Thoracic aorta (tissue), 2 donors: ENCODE measurements at regions not wholly inside any gene's neighbourhood (a gene's known extent, or its start where the extent isn't known, plus 50 kb on each side); places are given as distances from the start of the nearest gene placed in this dataset.

ENCODE experiments used
- ATAC-seq: fragments of 150-250 bp; one replicate; pipeline ENCODE4 v1.8.0; 2017; ENCODE audit warnings: low read depth; ENCODE audit not compliant: insufficient number of reproducible peaks, low FRiP score
- DNase-seq: peaks from one replicate; pipeline ENCODE4 v3.0.0-alpha.2; 2020; ENCODE audit warnings: low spot score
- H3K27ac ChIP-seq, 2 donors: fragments of 200-600 bp; sonication (generic); 1 replicate in 1 of 2; 2 replicates in 1 of 2; pipeline ENCODE4 v1.5.1; 2016; ENCODE audit warnings: mild to moderate bottlenecking in 2 of 2, moderate library complexity in 2 of 2
- H3K27me3 ChIP-seq: fragments of 200-600 bp; sonication (generic); replicated peaks from 2 replicates; pipeline ENCODE4 v1.6.0; 2016; ENCODE audit warnings: mild to moderate bottlenecking; ENCODE audit not compliant: insufficient read depth
- H3K36me3 ChIP-seq: fragments of 200-600 bp; sonication (generic); one replicate; pipeline ENCODE4 v1.5.1; 2016
- H3K4me1 ChIP-seq, 2 donors: fragments of 200-600 bp; sonication (generic); 1 replicate in 1 of 2; 2 replicates in 1 of 2; pipeline versions ENCODE4 v1.5.1 to v1.6.0; 2016; ENCODE audit warnings: low read depth in 2 of 2, mild to moderate bottlenecking in 1 of 2; ENCODE audit not compliant: control insufficient read depth in 1 of 2
- H3K4me3 ChIP-seq: fragments of 200-600 bp; sonication (generic); 2 replicates; pipeline ENCODE4 v1.5.1; 2016; ENCODE audit warnings: mild to moderate bottlenecking
- H3K9me3 ChIP-seq: fragments of 200-600 bp; sonication (generic); 2 replicates; pipeline ENCODE4 v1.5.1; 2016
- TF ChIP-seq, protein P1 (sequence below): fragments of 200-600 bp; sonication (generic); IDR thresholded peaks from one replicate; pipeline ENCODE4 v1.5.1; 2019; ENCODE audit warnings: antibody characterized with exemption

DNA sequence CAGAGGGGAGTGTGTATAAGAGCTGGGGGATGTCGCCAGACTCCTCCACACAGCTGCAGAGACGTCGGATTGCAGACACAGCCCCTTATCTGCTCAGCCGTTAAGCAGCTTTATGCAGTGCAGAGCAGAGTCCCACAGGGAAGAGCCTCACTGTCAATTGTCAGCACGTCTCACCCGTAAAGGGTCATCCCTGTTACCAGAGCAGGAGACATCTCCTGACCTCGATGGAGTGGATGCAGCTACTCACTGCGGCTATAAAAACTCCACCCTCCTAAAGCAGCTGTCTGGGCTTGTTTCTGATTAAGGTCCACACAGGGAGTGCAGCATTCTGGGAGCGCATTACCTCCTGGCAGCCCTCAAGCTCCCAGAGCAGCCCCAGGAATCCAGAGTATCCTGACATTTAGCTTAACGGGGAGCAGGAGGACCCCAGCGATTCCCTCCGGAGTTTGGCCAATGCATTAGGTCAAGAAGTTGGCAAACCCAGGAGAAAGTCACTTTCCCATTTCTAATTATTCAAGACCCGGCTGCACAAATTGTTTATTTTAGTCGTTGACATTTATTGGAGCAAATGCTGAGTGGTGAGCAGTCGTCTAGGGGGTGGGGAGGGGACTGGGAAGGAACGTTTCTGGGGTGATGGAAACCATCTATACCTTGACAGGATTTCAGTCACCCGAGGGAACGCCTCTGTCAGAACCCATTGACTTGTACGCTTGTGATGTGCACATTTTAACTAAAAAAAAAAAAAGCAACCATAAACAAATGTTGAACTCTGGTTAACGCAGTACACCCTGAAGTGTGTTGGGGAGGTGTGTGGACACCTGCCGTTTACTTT, 100.0 kb upstream of the ZNF469 start:
- no peak for ATAC-seq
- H3K4me3 ChIP-seq: no peak overlapping the region
- no peaks in the 10 kb centered on the region for H3K4me1 ChIP-seq
- no peaks in the 10 kb centered on the region for H3K36me3 ChIP-seq
- TF ChIP-seq, protein P1, sequence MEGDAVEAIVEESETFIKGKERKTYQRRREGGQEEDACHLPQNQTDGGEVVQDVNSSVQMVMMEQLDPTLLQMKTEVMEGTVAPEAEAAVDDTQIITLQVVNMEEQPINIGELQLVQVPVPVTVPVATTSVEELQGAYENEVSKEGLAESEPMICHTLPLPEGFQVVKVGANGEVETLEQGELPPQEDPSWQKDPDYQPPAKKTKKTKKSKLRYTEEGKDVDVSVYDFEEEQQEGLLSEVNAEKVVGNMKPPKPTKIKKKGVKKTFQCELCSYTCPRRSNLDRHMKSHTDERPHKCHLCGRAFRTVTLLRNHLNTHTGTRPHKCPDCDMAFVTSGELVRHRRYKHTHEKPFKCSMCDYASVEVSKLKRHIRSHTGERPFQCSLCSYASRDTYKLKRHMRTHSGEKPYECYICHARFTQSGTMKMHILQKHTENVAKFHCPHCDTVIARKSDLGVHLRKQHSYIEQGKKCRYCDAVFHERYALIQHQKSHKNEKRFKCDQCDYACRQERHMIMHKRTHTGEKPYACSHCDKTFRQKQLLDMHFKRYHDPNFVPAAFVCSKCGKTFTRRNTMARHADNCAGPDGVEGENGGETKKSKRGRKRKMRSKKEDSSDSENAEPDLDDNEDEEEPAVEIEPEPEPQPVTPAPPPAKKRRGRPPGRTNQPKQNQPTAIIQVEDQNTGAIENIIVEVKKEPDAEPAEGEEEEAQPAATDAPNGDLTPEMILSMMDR: no peak
- no peaks in the 10 kb centered on the region for H3K27me3 ChIP-seq
- no peaks in the 10 kb centered on the region for H3K9me3 ChIP-seq
- no peak for DNase-seq
- no peak overlapping the region for H3K27ac ChIP-seq

DNA sequence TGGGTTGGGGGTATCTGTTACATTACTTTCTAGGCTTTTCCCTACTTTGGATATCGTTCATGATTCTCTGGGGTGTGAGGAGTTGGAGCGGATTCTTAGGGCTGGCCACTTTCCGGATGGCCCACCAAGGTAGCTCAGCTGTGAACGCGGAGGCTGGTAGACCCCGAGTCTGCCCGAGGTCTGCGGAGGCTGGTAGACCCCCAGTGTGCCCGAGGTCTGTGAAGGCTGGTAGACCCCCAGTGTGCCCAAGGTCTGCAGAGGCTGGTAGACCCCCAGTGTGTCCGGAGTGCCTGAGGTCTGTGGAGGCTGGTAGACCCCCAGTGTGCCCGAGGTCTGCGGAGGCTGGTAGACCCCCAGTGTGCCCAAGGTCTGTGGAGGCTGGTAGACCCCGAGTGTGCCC, 99.2 kb upstream of the ZNF469 start:
- Histone ChIP-seq H3K27me3 (no peaks in the 10 kb centered on the region), H3K36me3 (no peaks in the 10 kb centered on the region), H3K4me1 (no peaks in the 10 kb centered on the region), H3K27ac (no peak overlapping the region), H3K9me3 (no peaks in the 10 kb centered on the region), H3K4me3 (no peak overlapping the region)
- TF ChIP-seq, protein P1: no peak
- no peak for DNase-seq
- ATAC-seq: no peak

DNA sequence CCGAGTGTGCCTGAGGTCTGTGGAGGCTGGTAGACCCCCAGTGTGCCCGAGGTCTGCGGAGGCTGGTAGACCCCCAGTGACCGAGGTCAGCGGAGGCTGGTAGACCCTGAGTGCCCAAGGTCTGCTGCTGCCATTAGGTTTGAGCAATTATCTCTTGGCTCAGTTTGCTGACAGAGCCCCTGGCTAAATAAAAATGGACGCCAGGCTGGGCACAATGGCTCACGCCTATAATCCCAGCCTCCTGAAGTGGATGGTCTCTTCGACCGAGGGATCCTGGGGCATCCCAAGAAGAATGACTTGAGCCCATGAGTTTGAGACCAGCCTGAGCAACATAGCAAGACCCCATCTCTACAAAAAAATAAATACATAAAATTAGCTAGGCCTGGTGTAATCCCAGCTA, 98.7 kb upstream of the ZNF469 start:
- Histone ChIP-seq H3K4me3 (no peak overlapping the region), H3K36me3 (no peaks in the 10 kb centered on the region), H3K27ac (no peak overlapping the region), H3K27me3 (no peaks in the 10 kb centered on the region), H3K9me3 (no peaks in the 10 kb centered on the region), H3K4me1 (no peaks in the 10 kb centered on the region)
- no peak for DNase-seq
- ATAC-seq: no peak
- TF ChIP-seq, protein P1: no peak

DNA sequence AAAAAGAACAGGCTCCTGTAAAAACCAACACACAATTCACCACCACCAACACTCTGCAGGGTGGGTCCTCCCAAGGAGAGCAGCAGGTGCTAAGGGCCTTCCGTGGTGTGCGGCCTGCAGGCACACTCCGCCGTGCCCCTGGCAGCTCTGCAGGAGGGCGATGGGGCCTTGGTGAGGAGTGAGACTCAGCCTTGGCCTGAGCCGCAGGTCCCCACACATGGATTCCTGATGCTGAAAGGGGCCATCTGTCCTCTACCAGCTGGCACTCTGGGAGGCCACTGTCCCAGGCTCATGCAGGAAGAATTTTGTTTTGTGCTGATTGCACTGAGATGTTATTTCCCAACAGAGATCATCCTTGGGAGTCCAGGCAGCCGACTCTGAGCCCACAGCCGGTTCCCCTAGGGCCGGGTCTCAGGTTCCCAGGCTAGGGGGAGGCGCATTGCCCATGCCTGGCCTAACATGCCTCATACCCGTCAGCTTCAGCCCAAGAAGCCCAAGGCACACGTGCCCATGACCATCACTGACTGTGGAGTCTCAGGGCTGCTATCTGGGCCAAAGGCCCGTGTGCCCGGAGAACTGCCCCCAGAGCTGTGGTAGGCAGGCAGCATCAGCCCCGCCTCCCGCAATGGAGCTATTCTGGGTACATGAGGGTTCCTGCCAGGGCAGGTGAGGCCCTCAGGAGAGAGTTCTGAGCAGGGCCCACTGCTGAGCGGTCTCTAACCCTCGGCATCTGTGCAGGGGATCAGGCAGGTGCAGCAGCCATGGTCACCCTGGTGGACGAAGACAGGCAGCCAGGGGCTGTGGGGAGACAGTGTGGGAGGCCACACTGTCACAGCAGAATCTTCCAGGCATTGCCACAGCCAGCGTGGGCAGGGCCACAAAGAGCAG, 97.9 kb upstream of the ZNF469 start:
- no peak for ATAC-seq
- Histone ChIP-seq H3K9me3 (no peaks in the 10 kb centered on the region), H3K36me3 (no peaks in the 10 kb centered on the region), H3K4me1 (no peaks in the 10 kb centered on the region), H3K27ac (no peak overlapping the region), H3K4me3 (no peak overlapping the region), H3K27me3 (no peaks in the 10 kb centered on the region)
- TF ChIP-seq, protein P1: no peak
- DNase-seq: no peak

DNA sequence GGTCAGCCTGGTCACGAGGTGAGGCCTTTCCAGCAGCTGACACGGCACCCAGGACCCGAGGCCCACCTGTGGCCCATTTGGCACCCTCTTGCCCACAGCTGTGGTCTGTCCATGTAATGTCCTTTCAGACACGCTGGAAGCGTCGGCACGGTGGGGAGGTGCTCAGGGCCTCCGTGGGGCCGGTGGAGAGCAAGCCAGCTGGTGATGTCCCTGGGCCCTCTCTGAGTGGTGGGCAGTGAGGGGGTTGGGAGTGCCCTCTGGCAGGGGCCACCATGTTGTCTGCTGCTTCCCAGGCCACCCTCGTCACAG, 97.3 kb upstream of the ZNF469 start:
- no peaks in the 10 kb centered on the region for H3K4me1 ChIP-seq
- no peaks in the 10 kb centered on the region for H3K9me3 ChIP-seq
- DNase-seq: no peak
- no peak for ATAC-seq
- no peak overlapping the region for H3K4me3 ChIP-seq
- no peak overlapping the region for H3K27ac ChIP-seq
- H3K36me3 ChIP-seq: no peaks in the 10 kb centered on the region
- TF ChIP-seq, protein P1: no peak
- H3K27me3 ChIP-seq: no peaks in the 10 kb centered on the region
